ENCODE measurements at regions not wholly inside any gene's neighbourhood (a gene's known extent, or its start where the extent isn't known, plus 50 kb on each side); places are given as distances from the start of the nearest gene placed in this dataset.

- TF ChIP-seq ZNF274 (IDR thresholded peaks at IDR 0.05; ENCODE audit: low read length) (no peak), ZNF274 (tag by site-specific recombination; IDR thresholded peaks at IDR 0.05; ENCODE audit: borderline replicate concordance) (no peak), ZNF362 (tag by site-specific recombination; IDR thresholded peaks at IDR 0.05) (no peak), ZNF692 (tag by site-specific recombination; IDR thresholded peaks at IDR 0.05) (no peak), CTCF (tag by site-specific recombination; IDR thresholded peaks at IDR 0.05) (no peak), KLF8 (tag by site-specific recombination; IDR thresholded peaks at IDR 0.05) (no peak)
Observed at GRCh38 chr12:87861791-87862190, 167.4 kb downstream of the C12orf50 start.
